IMR-90 (cell line): ENCODE measurements at regions not wholly inside any gene's neighbourhood (a gene's known extent, or its start where the extent isn't known, plus 50 kb on each side); places are given as distances from the start of the nearest gene placed in this dataset.

Experiments used
- ATAC-seq: fragments of 200-7000 bp; cut with Tn5 transposase; 2 replicates; pipeline ENCODE4 v1.9.1; 2020; ENCODE audit warnings: low read depth, mild to moderate bottlenecking, moderate library complexity
- BruUV-seq: library from RNA; stranded (reverse); fragments of 400-500 nt; replicated peaks from 2 replicates; lab custom pipeline; 2021; lab: Mats Ljungman, UMichigan
- CTCF ChIA-PET: fragments of 300-600 bp; formaldehyde crosslinking; extraction: SDS; loops from one replicate; lab custom pipeline; 2021; ENCODE audit warnings: antibody characterized with exemption; lab: Yijun Ruan, JAX
- POLR2A ChIA-PET: fragments of 300-600 bp; sonication (Branson Sonifier 250); formaldehyde crosslinking; loops from one replicate; lab custom pipeline; 2022; ENCODE audit warnings: antibody characterized with exemption; ENCODE audit not compliant: unreplicated experiment; lab: Charles Lee
- DNase-seq: peaks from one replicate; pipeline ENCODE4 v3.0.0; 2013
- H2AFZ ChIP-seq: replicated peaks from 2 replicates; pipeline ENCODE3; 2013; ENCODE audit warnings: low read length, mild to moderate bottlenecking; ENCODE audit not compliant: poor library complexity
- H2AK5ac ChIP-seq: 2 replicates; pipeline ENCODE4 v1.6.1; 2013; ENCODE audit warnings: low read depth, low read length, inconsistent platforms
- H2AK9ac ChIP-seq: replicated peaks from 2 replicates; pipeline ENCODE3; 2013; ENCODE audit warnings: mild to moderate bottlenecking, low read depth, low read length, moderate library complexity; ENCODE audit not compliant: poor library complexity
- H2BK120ac ChIP-seq: 2 replicates; pipeline ENCODE4 v1.6.1; 2013; ENCODE audit warnings: low read depth, low read length, inconsistent platforms
- H2BK15ac ChIP-seq: 3 replicates; pipeline ENCODE4 v1.6.1; 2013; ENCODE audit warnings: low read depth, low read length, inconsistent platforms
- H2BK20ac ChIP-seq: 2 replicates; pipeline ENCODE4 v1.6.1; 2013; ENCODE audit warnings: low read depth, mild to moderate bottlenecking, inconsistent platforms, low read length, moderate library complexity
- H2BK5ac ChIP-seq: 2 replicates; pipeline ENCODE4 v1.6.1; 2013; ENCODE audit warnings: mild to moderate bottlenecking, low read depth, low read length, inconsistent platforms; ENCODE audit not compliant: poor library complexity, severe bottlenecking
- H3K14ac ChIP-seq: replicated peaks from 2 replicates; pipeline ENCODE4 v1.6.1; 2013; ENCODE audit warnings: low read depth, low read length, inconsistent platforms
- H3K18ac ChIP-seq: 2 replicates; pipeline ENCODE4 v1.6.1; 2013; ENCODE audit warnings: low read depth, low read length, control low read depth
- H3K23ac ChIP-seq: 2 replicates; pipeline ENCODE4 v1.6.1; 2013; ENCODE audit warnings: low read depth, low read length, inconsistent platforms
- H3K27ac ChIP-seq: 2 replicates; pipeline ENCODE4 v1.5.1; 2013; ENCODE audit warnings: mild to moderate bottlenecking, control low read depth, low read length; ENCODE audit not compliant: insufficient read depth
- H3K27me3 ChIP-seq: 2 replicates; pipeline ENCODE4 v1.6.1; 2013; ENCODE audit warnings: low read length; ENCODE audit not compliant: control insufficient read depth, insufficient read depth
- H3K36me3 ChIP-seq: 2 replicates; pipeline ENCODE4 v1.6.1; 2013; ENCODE audit warnings: low read length, mixed read lengths; ENCODE audit not compliant: control insufficient read depth, insufficient read depth
- H3K4ac ChIP-seq: 2 replicates; pipeline ENCODE4 v1.6.1; 2013; ENCODE audit warnings: low read depth, low read length, inconsistent platforms
- H3K4me1 ChIP-seq: 2 replicates; pipeline ENCODE4 v1.6.1; 2013; ENCODE audit warnings: low read length, mixed read lengths; ENCODE audit not compliant: control insufficient read depth, insufficient read depth
- H3K4me2 ChIP-seq: 2 replicates; pipeline ENCODE4 v1.6.1; 2013; ENCODE audit warnings: low read depth, mild to moderate bottlenecking, control low read depth, low read length, moderate library complexity
- H3K4me3 ChIP-seq: 2 replicates; pipeline ENCODE4 v1.5.1; 2013; ENCODE audit warnings: low read depth, mild to moderate bottlenecking, control low read depth, low read length, moderate library complexity; ENCODE audit not compliant: insufficient read depth
- H3K56ac ChIP-seq: 2 replicates; pipeline ENCODE4 v1.6.1; 2013; ENCODE audit warnings: low read length, inconsistent platforms; ENCODE audit not compliant: insufficient read depth; ENCODE audit errors: extremely low read depth
- H3K79me1 ChIP-seq, 2 experiments: 2 replicates each; pipeline ENCODE4 v1.6.1; 2013; ENCODE audit warnings: low read length in 2 of 2, inconsistent platforms in 1 of 2, low read depth in 1 of 2
- H3K9ac ChIP-seq: 2 replicates; pipeline ENCODE4 v1.6.1; 2013; ENCODE audit warnings: low read depth, low read length, control low read depth
- H3K9me1 ChIP-seq: 2 replicates; pipeline ENCODE4 v1.6.1; 2013; ENCODE audit warnings: low read length, inconsistent platforms; ENCODE audit not compliant: insufficient read depth
- H3K9me3 ChIP-seq: 2 replicates; pipeline ENCODE4 v1.6.1; 2013; ENCODE audit warnings: low read length; ENCODE audit not compliant: control insufficient read depth, insufficient read depth
- H4K20me1 ChIP-seq: 2 replicates; pipeline ENCODE4 v1.6.1; 2013; ENCODE audit warnings: low read length, inconsistent platforms; ENCODE audit not compliant: insufficient read depth
- H4K5ac ChIP-seq: 2 replicates; pipeline ENCODE4 v1.6.1; 2013; ENCODE audit warnings: mild to moderate bottlenecking, low read depth, low read length, control low read depth
- H4K8ac ChIP-seq, 2 experiments: 2 replicates each; pipeline ENCODE4 v1.6.1; 2013; ENCODE audit warnings: low read depth in 2 of 2, low read length in 2 of 2, control low read depth in 1 of 2, inconsistent platforms in 1 of 2
- H4K91ac ChIP-seq: 2 replicates; pipeline ENCODE4 v1.6.1; 2013; ENCODE audit warnings: low read depth, low read length, inconsistent platforms; ENCODE audit not compliant: insufficient read depth
- CHD1 ChIP-seq: IDR thresholded peaks from 2 replicates; pipeline ENCODE4 v1.6.1; 2012; ENCODE audit warnings: low read depth, low read length, improper control_type of control experiment
- FOS ChIP-seq: fragments of 150-350 bp; IDR thresholded peaks from 2 replicates; pipeline ENCODE4 v1.6.1; 2016; ENCODE audit warnings: low read depth, low read length
- MAZ ChIP-seq: IDR thresholded peaks from 2 replicates; pipeline ENCODE4 v1.6.1; 2012; ENCODE audit warnings: low read depth, mild to moderate bottlenecking, low read length, improper control_type of control experiment, moderate library complexity, borderline replicate concordance
- POLR2A ChIP-seq: IDR thresholded peaks from 2 replicates; pipeline ENCODE4 v1.6.1; 2012; ENCODE audit warnings: mild to moderate bottlenecking, low read depth, low read length
- RAD21 ChIP-seq: IDR thresholded peaks from 2 replicates; pipeline ENCODE4 v1.6.1; 2012; ENCODE audit warnings: low read length, improper control_type of control experiment
- SMC3 ChIP-seq: fragments of 150-350 bp; IDR thresholded peaks from 2 replicates; pipeline ENCODE4 v1.6.1; 2016; ENCODE audit warnings: low read depth, mild to moderate bottlenecking, antibody characterized with exemption, low read length, moderate library complexity
- WGBS, 2 experiments: methylation state at CpG; one replicate each; pipeline versions ENCODE4 v1.1.5 to v1.1.7; 2013; ENCODE audit warnings: missing lambda C conversion rate in 2 of 2; ENCODE audit not compliant: insufficient read length in 1 of 2; ENCODE audit errors: extremely low coverage in 2 of 2; 5-methylcytosine and 5-hydroxymethylcytosine counted together
- dilution Hi-C: fragments of 300-500 bp; cut with HindIII; formaldehyde crosslinking; loops from one replicate; pipeline ENCODE4 v1.14.3; 2018; ENCODE audit warnings: low sequenced_read_pairs; ENCODE audit not compliant: unreplicated experiment
- in situ Hi-C: fragments of 300-500 bp; cut with MboI; formaldehyde crosslinking; loops from 3 replicates; pipeline ENCODE4 v1.14.3; 2019; ENCODE audit warnings: low sequenced_read_pairs, inconsistent platforms, mixed read lengths
- intact Hi-C: fragments of 100-400 bp; cut with micrococcal nuclease; formaldehyde crosslinking; loops from 2 replicates; pipeline ENCODE4 v1.10.0; 2022

DNA sequence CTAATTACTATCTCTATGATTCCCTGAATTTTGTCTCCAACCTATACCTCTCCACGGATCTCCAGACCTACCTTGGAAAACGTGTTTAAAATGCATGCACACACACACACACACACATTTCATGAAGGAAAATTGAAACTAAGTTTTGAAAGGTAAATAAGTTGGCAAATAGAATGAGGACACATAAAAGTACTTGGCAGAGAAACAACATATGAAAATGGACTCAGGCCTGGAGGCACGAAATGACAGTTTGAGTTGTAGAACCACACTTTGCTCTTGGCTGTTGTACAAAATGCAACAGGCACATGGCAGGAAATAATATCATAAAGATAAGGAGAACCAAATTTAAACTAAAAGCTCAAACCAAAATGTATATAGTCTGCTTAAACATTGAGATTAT is 868.1 kb upstream of the CNTNAP5 start:
- no peak overlapping the region for H4K8ac ChIP-seq
- no peak overlapping the region for H3K18ac ChIP-seq
- no peak overlapping the region for H2BK120ac ChIP-seq
- dilution Hi-C loops, result no loop called here
- H2AK9ac ChIP-seq, result no peak overlapping the region
- H2AK5ac ChIP-seq, result no peak overlapping the region
- H3K79me1 ChIP-seq, result no peaks in the 10 kb centered on the region
- no peaks in the 10 kb centered on the region for H3K4me1 ChIP-seq
- no peaks in the 10 kb centered on the region for H3K36me3 ChIP-seq
- H2BK15ac ChIP-seq, result no peak overlapping the region
- TF ChIP-seq RAD21 (no peak), SMC3 (no peak), FOS (no peak), POLR2A (no peak), CHD1 (no peak), MAZ (no peak)
- H3K27ac ChIP-seq, result no peak overlapping the region
- no peak for ATAC-seq
- H3K9me1 ChIP-seq, result no peaks in the 10 kb centered on the region
- H4K5ac ChIP-seq, result no peak overlapping the region
- no peak overlapping the region for H3K56ac ChIP-seq
- H3K9me3 ChIP-seq, result peaks cover 1% of the 10 kb centered on the region; the same call in 1 of the 2 replicates
- H3K9ac ChIP-seq, result no peak overlapping the region
- intact Hi-C loops, result no loop called here
- no peaks in the 10 kb centered on the region for H4K20me1 ChIP-seq
- in situ Hi-C loops, result no loop called here
- no peak overlapping the region for H3K4ac ChIP-seq
- no peak overlapping the region for H2BK5ac ChIP-seq
- no peak overlapping the region for H3K4me2 ChIP-seq
- ChIA-PET POLR2A (no interaction called here), CTCF (no interaction called here)
- BruUV-seq, result no TSS peak
- H2BK20ac ChIP-seq, result no peak overlapping the region
- H2AFZ ChIP-seq, result no peak overlapping the region
- no peaks in the 10 kb centered on the region for H3K27me3 ChIP-seq
- WGBS, 2 experiments, result no CpG with 5 or more reads among the region's 3 CpGs
- H3K4me3 ChIP-seq, result no peak overlapping the region
- no peak overlapping the region for H4K91ac ChIP-seq
- no peak overlapping the region for H3K14ac ChIP-seq
- no peak overlapping the region for H3K23ac ChIP-seq
- no peak for DNase-seq
